GM23338 (cell line): ENCODE measurements at regions not wholly inside any gene's neighbourhood (a gene's known extent, or its start where the extent isn't known, plus 50 kb on each side); places are given as distances from the start of the nearest gene placed in this dataset.

ENCODE experiments used
- ATAC-seq: fragments of 200-7000 bp; cut with Tn5 transposase; 3 replicates; pipeline ENCODE4 v1.9.1; 2020
- DNase-seq: peaks from one replicate; pipeline ENCODE4 v3.0.0-alpha.2; 2015; ENCODE audit warnings: low spot score
- H2AFZ ChIP-seq: fragments of 200-600 bp; sonication (generic); 2 replicates; pipeline ENCODE4 v1.8.0; 2016; ENCODE audit warnings: antibody characterized with exemption, mild to moderate bottlenecking, moderate library complexity
- H3F3A ChIP-seq: fragments of 200-600 bp; sonication (generic); replicated peaks from 2 replicates; pipeline ENCODE4 v1.8.0; 2017; ENCODE audit warnings: antibody characterized with exemption, mixed run types, low read depth
- H3K27ac ChIP-seq: fragments of 200-600 bp; sonication (generic); 2 replicates; pipeline ENCODE4 v1.6.1; 2016; ENCODE audit warnings: low read depth
- H3K27me3 ChIP-seq: fragments of 200-600 bp; sonication (generic); 2 replicates; pipeline ENCODE4 v1.8.0; 2016; ENCODE audit warnings: mild to moderate bottlenecking, mixed run types, moderate library complexity; ENCODE audit not compliant: insufficient read depth
- H3K36me3 ChIP-seq: fragments of 200-600 bp; sonication (generic); 2 replicates; pipeline ENCODE4 v1.8.0; 2016; ENCODE audit warnings: mild to moderate bottlenecking; ENCODE audit not compliant: insufficient read depth
- H3K4me1 ChIP-seq: fragments of 200-600 bp; sonication (generic); 2 replicates; pipeline ENCODE4 v1.8.0; 2016; ENCODE audit warnings: mild to moderate bottlenecking, moderate library complexity; ENCODE audit not compliant: insufficient read depth
- H3K4me2 ChIP-seq: fragments of 200-600 bp; sonication (generic); 2 replicates; pipeline ENCODE4 v1.7.1; 2017; ENCODE audit warnings: mixed run types
- H3K4me3 ChIP-seq: fragments of 200-600 bp; sonication (generic); 2 replicates; pipeline ENCODE4 v1.6.1; 2016; ENCODE audit warnings: mixed run types
- H3K79me2 ChIP-seq: fragments of 200-600 bp; sonication (generic); replicated peaks from 2 replicates; pipeline ENCODE4 v1.8.0; 2017; ENCODE audit warnings: mild to moderate bottlenecking; ENCODE audit not compliant: insufficient read depth
- H3K9me2 ChIP-seq: fragments of 200-600 bp; sonication (generic); 2 replicates; pipeline ENCODE4 v1.8.0; 2017; ENCODE audit not compliant: insufficient read depth
- H4K20me1 ChIP-seq: fragments of 200-600 bp; sonication (generic); replicated peaks from 2 replicates; pipeline ENCODE4 v1.8.0; 2017; ENCODE audit warnings: mild to moderate bottlenecking; ENCODE audit not compliant: insufficient read depth
- H3K27ac Mint-ChIP-seq: 2 replicates; pipeline ENCODE4 v1.8.0; 2020; ENCODE audit warnings: inconsistent platforms, mild to moderate bottlenecking, moderate library complexity, mixed read lengths
- H3K27me3 Mint-ChIP-seq: 3 replicates; pipeline ENCODE4 v1.8.0; 2022; ENCODE audit warnings: low read depth, mild to moderate bottlenecking, moderate library complexity, mixed read lengths, inconsistent platforms; ENCODE audit not compliant: insufficient read depth, poor library complexity
- H3K36me3 Mint-ChIP-seq: 3 replicates; pipeline ENCODE4 v1.8.0; 2021; ENCODE audit warnings: low read depth, mild to moderate bottlenecking, inconsistent platforms, moderate library complexity, mixed read lengths
- H3K4me1 Mint-ChIP-seq: 3 replicates; pipeline ENCODE4 v1.8.0; 2020; ENCODE audit warnings: mild to moderate bottlenecking, inconsistent platforms, mixed read lengths
- H3K4me3 Mint-ChIP-seq: 3 replicates; pipeline ENCODE4 v1.8.0; 2021; ENCODE audit warnings: moderate library complexity, mild to moderate bottlenecking, inconsistent platforms, mixed read lengths
- H3K9me3 Mint-ChIP-seq: 3 replicates; pipeline ENCODE4 v1.8.0; 2020; ENCODE audit warnings: moderate library complexity, mild to moderate bottlenecking, inconsistent platforms, mixed read lengths
- CREB1 ChIP-seq: fragments of 250-450 bp; sonication (Bioruptor Pico); IDR thresholded peaks from 2 replicates; pipeline ENCODE4 v1.5.0; 2020; ENCODE audit warnings: low read depth, mild to moderate bottlenecking, moderate library complexity
- EZH2 ChIP-seq: fragments of 200-600 bp; sonication (generic); IDR thresholded peaks from one replicate; pipeline ENCODE4 v1.8.0; 2017; ENCODE audit warnings: antibody characterized with exemption, mild to moderate bottlenecking, low read depth; ENCODE audit not compliant: unreplicated experiment
- EZH2phosphoT487 ChIP-seq: fragments of 200-600 bp; sonication (generic); IDR thresholded peaks from one replicate; pipeline ENCODE4 v1.8.1; 2018; ENCODE audit warnings: antibody characterized with exemption; ENCODE audit not compliant: unreplicated experiment
- JUNB ChIP-seq: IDR thresholded peaks from one replicate; pipeline ENCODE4 v1.6.1; 2016; ENCODE audit warnings: antibody characterized with exemption; ENCODE audit not compliant: unreplicated experiment
- NANOG ChIP-seq: IDR thresholded peaks from 2 replicates; pipeline ENCODE4 v1.6.1; 2016; ENCODE audit warnings: antibody characterized with exemption, borderline replicate concordance
- POLR2AphosphoS5 ChIP-seq: IDR thresholded peaks from 2 replicates; pipeline ENCODE4 v1.6.1; 2016; ENCODE audit warnings: antibody characterized with exemption, low read depth
- ZNF114 ChIP-seq: fragments of 250-450 bp; sonication (Bioruptor Pico); IDR thresholded peaks from 2 replicates; pipeline ENCODE4 v1.5.0; 2020; ENCODE audit warnings: mild to moderate bottlenecking, moderate library complexity
- ZNF331 ChIP-seq: fragments of 250-450 bp; sonication (Bioruptor Pico); IDR thresholded peaks from 2 replicates; pipeline ENCODE4 v1.5.0; 2020; ENCODE audit warnings: low read depth, mild to moderate bottlenecking, moderate library complexity
- TF ChIP-seq, protein P1 (sequence below): IDR thresholded peaks from 2 replicates; pipeline ENCODE4 v1.6.1; 2016; ENCODE audit warnings: antibody characterized with exemption
- TF ChIP-seq, protein P2 (sequence below), 2 experiments: fragments of 200-600 bp in 1 of 2; sonication (generic) in 1 of 2; conservative IDR thresholded peaks; 2 replicates each; pipeline versions ENCODE4 v1.5.1 to v1.6.1; 2016 to 2017; ENCODE audit warnings: antibody characterized with exemption in 2 of 2, low read depth in 2 of 2, mild to moderate bottlenecking in 2 of 2, moderate library complexity in 1 of 2
- TF ChIP-seq, protein P3 (sequence below): IDR thresholded peaks from one replicate; pipeline ENCODE4 v1.6.1; 2018; ENCODE audit warnings: antibody characterized with exemption; ENCODE audit not compliant: unreplicated experiment
- TF ChIP-seq, protein P4 (sequence below): fragments of 250-450 bp; sonication (Bioruptor Pico); IDR thresholded peaks from 2 replicates; pipeline ENCODE4 v1.5.0; 2020; ENCODE audit warnings: mild to moderate bottlenecking, moderate library complexity

DNA sequence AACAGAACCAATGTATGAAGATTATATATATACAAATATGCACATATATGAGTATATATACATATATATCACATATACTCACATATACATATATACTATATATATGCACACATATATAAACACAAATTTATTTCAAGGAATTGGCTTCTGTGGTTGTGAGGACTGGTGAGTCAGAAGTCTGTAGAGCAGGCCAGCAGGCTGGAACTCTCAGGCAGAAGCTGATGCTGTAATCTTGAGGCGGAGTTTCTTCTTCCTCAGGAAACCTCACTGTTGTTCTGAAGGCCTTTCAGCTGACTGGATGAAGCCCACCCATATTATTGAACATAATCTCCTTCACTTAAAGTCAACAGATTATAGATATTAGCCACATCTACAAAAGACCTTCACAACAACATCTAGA is 143.9 kb upstream of the CREB1 start:
- Mint-ChIP-seq H3K4me1 (peaks cover 7% of the 10 kb centered on the region), H3K27ac (no peak overlapping the region), H3K27me3 (no peaks in the 10 kb centered on the region), H3K9me3 (peaks cover 8% of the 10 kb centered on the region), H3K4me3 (no peak overlapping the region), H3K36me3 (peaks cover 10% of the 10 kb centered on the region)
- Histone ChIP-seq H3K27me3 (no peaks in the 10 kb centered on the region), H3K4me1 (peaks cover 7% of the 10 kb centered on the region; the same call in 1 of the 2 replicates), H3K36me3 (no peaks in the 10 kb centered on the region; the same call in 1 of the 2 replicates), H3F3A (no peaks in the 10 kb centered on the region), H4K20me1 (no peaks in the 10 kb centered on the region), H3K4me3 (no peak overlapping the region), H3K4me2 (no peak overlapping the region), H3K9me2 (peaks cover 10% of the 10 kb centered on the region), H3K27ac (no peak overlapping the region), H3K79me2 (no peaks in the 10 kb centered on the region), H2AFZ (0 out of 2 replicates have a peak overlapping the region, but pooled peaks have one; percentile 64)
- ATAC-seq (no peak), DNase-seq (no peak)
- TF ChIP-seq, protein P1, sequence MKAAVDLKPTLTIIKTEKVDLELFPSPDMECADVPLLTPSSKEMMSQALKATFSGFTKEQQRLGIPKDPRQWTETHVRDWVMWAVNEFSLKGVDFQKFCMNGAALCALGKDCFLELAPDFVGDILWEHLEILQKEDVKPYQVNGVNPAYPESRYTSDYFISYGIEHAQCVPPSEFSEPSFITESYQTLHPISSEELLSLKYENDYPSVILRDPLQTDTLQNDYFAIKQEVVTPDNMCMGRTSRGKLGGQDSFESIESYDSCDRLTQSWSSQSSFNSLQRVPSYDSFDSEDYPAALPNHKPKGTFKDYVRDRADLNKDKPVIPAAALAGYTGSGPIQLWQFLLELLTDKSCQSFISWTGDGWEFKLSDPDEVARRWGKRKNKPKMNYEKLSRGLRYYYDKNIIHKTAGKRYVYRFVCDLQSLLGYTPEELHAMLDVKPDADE: no peak
- TF ChIP-seq, protein P2, sequence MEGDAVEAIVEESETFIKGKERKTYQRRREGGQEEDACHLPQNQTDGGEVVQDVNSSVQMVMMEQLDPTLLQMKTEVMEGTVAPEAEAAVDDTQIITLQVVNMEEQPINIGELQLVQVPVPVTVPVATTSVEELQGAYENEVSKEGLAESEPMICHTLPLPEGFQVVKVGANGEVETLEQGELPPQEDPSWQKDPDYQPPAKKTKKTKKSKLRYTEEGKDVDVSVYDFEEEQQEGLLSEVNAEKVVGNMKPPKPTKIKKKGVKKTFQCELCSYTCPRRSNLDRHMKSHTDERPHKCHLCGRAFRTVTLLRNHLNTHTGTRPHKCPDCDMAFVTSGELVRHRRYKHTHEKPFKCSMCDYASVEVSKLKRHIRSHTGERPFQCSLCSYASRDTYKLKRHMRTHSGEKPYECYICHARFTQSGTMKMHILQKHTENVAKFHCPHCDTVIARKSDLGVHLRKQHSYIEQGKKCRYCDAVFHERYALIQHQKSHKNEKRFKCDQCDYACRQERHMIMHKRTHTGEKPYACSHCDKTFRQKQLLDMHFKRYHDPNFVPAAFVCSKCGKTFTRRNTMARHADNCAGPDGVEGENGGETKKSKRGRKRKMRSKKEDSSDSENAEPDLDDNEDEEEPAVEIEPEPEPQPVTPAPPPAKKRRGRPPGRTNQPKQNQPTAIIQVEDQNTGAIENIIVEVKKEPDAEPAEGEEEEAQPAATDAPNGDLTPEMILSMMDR (conservative IDR thresholded peaks at IDR 0.05; ENCODE audit: low read depth in 2 of 2): no peak
- no peak for TF ChIP-seq ZNF114 (CRISPR knock-in tag)
- TF ChIP-seq EZH2phosphoT487: no peak
- TF ChIP-seq, protein P3, sequence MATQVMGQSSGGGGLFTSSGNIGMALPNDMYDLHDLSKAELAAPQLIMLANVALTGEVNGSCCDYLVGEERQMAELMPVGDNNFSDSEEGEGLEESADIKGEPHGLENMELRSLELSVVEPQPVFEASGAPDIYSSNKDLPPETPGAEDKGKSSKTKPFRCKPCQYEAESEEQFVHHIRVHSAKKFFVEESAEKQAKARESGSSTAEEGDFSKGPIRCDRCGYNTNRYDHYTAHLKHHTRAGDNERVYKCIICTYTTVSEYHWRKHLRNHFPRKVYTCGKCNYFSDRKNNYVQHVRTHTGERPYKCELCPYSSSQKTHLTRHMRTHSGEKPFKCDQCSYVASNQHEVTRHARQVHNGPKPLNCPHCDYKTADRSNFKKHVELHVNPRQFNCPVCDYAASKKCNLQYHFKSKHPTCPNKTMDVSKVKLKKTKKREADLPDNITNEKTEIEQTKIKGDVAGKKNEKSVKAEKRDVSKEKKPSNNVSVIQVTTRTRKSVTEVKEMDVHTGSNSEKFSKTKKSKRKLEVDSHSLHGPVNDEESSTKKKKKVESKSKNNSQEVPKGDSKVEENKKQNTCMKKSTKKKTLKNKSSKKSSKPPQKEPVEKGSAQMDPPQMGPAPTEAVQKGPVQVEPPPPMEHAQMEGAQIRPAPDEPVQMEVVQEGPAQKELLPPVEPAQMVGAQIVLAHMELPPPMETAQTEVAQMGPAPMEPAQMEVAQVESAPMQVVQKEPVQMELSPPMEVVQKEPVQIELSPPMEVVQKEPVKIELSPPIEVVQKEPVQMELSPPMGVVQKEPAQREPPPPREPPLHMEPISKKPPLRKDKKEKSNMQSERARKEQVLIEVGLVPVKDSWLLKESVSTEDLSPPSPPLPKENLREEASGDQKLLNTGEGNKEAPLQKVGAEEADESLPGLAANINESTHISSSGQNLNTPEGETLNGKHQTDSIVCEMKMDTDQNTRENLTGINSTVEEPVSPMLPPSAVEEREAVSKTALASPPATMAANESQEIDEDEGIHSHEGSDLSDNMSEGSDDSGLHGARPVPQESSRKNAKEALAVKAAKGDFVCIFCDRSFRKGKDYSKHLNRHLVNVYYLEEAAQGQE: no peak
- TF ChIP-seq JUNB: no peak
- TF ChIP-seq, protein P4, sequence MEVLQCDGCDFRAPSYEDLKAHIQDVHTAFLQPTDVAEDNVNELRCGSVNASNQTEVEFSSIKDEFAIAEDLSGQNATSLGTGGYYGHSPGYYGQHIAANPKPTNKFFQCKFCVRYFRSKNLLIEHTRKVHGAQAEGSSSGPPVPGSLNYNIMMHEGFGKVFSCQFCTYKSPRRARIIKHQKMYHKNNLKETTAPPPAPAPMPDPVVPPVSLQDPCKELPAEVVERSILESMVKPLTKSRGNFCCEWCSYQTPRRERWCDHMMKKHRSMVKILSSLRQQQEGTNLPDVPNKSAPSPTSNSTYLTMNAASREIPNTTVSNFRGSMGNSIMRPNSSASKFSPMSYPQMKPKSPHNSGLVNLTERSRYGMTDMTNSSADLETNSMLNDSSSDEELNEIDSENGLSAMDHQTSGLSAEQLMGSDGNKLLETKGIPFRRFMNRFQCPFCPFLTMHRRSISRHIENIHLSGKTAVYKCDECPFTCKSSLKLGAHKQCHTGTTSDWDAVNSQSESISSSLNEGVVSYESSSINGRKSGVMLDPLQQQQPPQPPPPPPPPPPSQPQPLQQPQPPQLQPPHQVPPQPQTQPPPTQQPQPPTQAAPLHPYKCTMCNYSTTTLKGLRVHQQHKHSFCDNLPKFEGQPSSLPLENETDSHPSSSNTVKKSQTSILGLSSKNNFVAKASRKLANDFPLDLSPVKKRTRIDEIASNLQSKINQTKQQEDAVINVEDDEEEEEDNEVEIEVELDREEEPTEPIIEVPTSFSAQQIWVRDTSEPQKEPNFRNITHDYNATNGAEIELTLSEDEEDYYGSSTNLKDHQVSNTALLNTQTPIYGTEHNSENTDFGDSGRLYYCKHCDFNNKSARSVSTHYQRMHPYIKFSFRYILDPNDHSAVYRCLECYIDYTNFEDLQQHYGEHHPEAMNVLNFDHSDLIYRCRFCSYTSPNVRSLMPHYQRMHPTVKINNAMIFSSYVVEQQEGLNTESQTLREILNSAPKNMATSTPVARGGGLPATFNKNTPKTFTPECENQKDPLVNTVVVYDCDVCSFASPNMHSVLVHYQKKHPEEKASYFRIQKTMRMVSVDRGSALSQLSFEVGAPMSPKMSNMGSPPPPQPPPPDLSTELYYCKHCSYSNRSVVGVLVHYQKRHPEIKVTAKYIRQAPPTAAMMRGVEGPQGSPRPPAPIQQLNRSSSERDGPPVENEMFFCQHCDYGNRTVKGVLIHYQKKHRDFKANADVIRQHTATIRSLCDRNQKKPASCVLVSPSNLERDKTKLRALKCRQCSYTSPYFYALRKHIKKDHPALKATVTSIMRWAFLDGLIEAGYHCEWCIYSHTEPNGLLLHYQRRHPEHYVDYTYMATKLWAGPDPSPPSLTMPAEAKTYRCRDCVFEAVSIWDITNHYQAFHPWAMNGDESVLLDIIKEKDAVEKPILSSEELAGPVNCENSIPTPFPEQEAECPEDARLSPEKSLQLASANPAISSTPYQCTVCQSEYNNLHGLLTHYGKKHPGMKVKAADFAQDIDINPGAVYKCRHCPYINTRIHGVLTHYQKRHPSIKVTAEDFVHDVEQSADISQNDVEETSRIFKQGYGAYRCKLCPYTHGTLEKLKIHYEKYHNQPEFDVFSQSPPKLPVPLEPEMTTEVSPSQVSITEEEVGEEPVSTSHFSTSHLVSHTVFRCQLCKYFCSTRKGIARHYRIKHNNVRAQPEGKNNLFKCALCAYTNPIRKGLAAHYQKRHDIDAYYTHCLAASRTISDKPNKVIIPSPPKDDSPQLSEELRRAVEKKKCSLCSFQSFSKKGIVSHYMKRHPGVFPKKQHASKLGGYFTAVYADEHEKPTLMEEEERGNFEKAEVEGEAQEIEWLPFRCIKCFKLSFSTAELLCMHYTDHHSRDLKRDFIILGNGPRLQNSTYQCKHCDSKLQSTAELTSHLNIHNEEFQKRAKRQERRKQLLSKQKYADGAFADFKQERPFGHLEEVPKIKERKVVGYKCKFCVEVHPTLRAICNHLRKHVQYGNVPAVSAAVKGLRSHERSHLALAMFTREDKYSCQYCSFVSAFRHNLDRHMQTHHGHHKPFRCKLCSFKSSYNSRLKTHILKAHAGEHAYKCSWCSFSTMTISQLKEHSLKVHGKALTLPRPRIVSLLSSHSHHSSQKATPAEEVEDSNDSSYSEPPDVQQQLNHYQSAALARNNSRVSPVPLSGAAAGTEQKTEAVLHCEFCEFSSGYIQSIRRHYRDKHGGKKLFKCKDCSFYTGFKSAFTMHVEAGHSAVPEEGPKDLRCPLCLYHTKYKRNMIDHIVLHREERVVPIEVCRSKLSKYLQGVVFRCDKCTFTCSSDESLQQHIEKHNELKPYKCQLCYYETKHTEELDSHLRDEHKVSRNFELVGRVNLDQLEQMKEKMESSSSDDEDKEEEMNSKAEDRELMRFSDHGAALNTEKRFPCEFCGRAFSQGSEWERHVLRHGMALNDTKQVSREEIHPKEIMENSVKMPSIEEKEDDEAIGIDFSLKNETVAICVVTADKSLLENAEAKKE (CRISPR knock-in tag): no peak
- TF ChIP-seq POLR2AphosphoS5: no peak
- no peak for TF ChIP-seq EZH2
- no peak for TF ChIP-seq CREB1 (CRISPR knock-in tag)
- no peak for TF ChIP-seq ZNF331
- no peak for TF ChIP-seq NANOG
